ENCODE measurements at regions not wholly inside any gene's neighbourhood (a gene's known extent, or its start where the extent isn't known, plus 50 kb on each side); places are given as distances from the start of the nearest gene placed in this dataset.
"Not testable (repeated sequence)": the region's sequence is repeated elsewhere in the genome, so short reads cannot be mapped to it uniquely, and the experiment has no call there.

DNA sequence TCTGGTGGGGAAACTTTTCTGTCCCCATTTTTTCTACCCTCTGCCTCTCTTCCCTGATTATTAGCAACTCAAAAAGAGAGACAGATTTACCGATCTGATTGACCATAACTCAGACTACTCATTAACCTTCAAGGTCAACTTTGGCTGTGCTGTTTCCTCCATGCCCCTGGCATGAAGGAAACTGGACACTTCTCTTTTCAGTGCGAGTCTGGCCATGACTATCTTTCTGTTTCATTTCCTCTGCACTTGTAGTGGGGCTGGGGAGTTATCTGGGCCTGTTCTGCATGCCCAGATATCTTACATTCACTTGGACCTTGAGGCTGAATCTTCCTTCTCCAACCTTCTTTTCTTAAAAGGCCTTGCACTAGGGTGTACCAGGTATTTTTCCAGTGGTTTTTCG is 76.9 kb upstream of the SLCO2A1 start:
- no peak for DNase-seq (ENCODE audit: low read depth)

GRCh38 chr3:134105876-134106556 is 76.3 kb upstream of the SLCO2A1 start:
- no peak for DNase-seq (ENCODE audit: low read depth)

DNA sequence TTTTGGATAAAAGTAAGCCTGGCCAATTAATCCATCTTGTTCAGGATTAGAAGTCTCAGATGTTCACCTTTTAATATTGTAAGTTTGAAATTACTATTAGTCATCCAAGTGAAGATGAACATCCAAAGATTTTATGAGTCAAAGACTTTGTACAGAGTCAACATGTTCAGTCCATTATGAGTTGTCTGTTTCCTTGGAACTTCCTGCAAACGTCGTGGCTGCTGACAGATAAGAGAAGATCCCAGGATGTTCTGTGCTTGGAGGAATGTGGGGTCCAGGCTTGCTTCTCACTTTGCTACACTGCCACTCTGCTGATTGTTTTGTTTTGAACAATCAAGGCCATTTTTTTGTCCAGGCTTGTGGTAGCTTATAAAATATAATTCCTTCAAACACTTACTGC is 74.3 kb upstream of the SLCO2A1 start:
- no peak for DNase-seq (ENCODE audit: low read depth)

DNA sequence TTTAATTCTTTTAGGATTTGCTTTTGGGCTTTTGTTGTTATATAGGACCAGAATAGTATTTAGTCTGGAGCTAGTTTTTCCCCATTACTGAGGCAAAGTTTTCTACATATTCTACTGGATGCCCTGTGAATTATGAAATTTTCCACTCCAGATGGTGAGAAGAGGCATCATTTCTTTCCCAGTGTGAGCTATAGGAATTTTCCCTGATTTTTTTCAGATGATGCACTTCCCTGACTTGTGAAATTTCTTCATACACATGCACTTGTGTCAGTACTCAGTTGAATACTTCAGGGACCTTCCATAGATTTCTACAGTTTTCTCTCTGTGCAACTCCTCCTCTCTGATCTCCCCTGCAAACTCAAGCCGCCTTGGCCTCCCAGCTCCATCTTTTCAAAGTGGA is 73.7 kb upstream of the SLCO2A1 start:
- DNase-seq (ENCODE audit: low read depth) = no peak

DNA sequence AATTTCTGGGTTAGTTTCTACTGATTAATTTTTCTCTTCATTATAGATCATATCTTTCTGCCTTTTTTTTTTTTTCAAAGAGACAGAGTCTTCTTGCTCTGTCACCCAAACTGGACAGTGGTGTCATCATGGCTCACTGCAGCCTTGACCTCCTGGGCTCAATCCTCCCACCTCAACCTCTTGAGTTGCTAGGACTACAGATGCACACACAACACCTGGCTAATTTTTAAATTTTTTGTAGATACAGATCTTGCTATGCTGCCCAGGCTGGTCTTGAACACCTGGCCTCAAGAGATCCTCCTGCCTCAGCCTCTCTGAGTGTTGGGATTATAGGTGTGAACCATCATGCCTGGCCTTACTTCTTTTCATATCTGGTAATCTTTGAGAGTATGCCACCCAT is 73.3 kb upstream of the SLCO2A1 start:
- no peak for DNase-seq (ENCODE audit: low read depth)

DNA sequence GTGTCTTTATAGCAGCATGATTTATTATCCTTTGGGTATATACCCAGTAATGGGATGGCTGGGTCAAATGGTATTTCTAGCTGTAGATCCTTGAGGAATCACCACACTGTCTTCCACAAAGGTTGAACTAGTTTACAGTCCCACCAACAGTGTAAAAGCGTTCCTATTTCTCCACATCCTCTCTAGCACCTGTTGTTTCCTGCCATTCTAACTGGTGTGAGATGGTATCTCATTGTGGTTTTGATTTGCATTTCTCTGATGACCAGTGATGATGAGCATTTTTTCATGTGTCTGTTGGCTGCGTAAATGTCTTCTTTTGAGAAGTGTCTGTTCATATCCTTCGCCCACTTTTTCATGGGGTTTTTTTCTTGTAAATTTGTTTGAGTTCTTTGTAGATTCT is 66.5 kb upstream of the SLCO2A1 start:
- DNase-seq (ENCODE audit: low read depth) = not testable (repeated sequence)

DNA sequence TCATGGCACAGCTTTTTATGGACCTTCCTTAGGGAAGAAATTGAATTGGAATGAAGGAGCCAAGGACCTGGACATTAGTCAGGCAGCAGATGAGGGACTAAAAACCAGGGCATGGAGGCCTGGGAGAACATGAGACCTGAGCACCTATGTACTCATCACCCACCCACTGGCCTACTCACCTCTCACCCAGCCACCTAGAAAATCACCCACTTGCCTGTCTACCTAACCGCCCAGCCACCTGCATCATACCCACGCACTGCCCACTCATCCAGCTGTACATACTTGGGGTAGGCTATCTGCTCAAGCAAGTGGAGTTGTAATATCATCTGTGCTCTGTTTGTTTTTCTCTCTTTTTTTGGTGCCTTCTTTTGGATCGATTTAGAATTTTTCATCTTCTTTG is 65.3 kb upstream of the SLCO2A1 start:
- DNase-seq (ENCODE audit: low read depth) = no peak

DNA sequence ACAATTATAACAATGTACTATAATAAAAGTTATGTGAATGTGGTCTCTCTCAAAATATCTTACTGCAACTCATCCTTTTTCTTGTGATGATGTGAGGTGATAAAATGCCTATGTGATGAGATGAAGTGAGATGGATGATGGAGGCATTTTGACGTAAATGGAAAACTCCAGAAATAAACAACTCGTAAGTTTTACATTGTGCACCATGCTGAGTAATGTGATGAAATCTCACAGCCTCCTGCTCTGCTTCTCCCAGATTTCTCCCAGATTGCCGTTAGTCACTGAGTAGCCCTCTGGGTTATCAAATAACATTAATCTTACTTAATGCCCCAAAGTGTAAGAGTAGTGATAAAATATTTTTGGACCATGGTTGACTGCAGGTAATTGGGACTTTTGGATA is 64.8 kb upstream of the SLCO2A1 start:
- DNase-seq (ENCODE audit: low read depth) = peak; percentile 51

DNA sequence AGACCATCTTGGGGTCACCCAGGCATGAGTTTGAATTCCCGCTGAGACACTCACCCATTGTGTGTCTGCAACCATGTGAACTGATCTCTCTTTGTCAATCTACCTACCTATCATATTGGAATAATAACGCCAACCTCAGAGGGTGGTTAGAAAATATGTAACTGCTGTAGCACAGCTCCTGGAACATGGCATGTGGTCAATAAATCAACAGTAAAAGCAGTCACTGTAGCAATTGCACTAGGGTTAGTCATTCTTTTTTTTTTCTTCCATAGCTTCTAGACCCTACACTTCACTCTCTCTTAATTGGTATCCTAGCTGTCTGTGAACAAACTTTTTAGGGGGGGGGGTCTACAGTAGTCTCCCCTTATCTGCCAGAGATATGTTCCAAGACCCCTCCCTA is 64.2 kb upstream of the SLCO2A1 start:
- DNase-seq (ENCODE audit: low read depth) = no peak

DNA sequence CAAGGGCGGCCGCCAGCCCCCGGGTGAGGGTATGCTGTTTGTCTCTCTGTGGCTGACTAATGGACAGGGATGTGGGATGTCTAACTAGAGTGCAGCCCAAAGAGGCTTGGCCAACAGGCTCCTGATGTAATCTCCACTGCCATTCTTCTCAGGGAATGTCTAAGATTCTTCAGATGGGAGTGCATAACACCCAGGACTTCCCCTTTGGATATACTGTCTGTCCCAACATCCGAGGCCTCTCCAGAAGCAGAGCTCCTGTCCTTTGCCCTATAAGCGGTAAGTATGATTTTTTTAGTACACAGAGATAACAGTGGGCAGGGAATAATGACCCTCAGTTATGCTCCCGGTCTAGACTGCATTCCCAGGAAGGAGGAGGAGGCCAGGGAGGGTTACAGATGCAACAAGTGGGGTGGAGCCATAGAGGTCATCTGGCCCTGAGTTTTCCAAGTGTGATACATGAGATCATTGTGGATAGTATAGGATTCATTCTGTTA is 62.5 kb upstream of the SLCO2A1 start:
- no peak for DNase-seq (ENCODE audit: low read depth)

GRCh38 chr3:134090031-134090430 is 60.3 kb upstream of the SLCO2A1 start:
- no peak for DNase-seq (ENCODE audit: low read depth)

GRCh38 chr3:134087060-134087974 is 57.6 kb upstream of the SLCO2A1 start:
- no peak for DNase-seq (ENCODE audit: low read depth)

GRCh38 chr3:134086616-134087015 is 56.9 kb upstream of the SLCO2A1 start:
- no peak for DNase-seq (ENCODE audit: low read depth)

- DNase-seq (ENCODE audit: low read depth) = no peak
These were observed 55.5 kb upstream of the SLCO2A1 start for GRCh38 chr3:134085034-134085775.

DNA sequence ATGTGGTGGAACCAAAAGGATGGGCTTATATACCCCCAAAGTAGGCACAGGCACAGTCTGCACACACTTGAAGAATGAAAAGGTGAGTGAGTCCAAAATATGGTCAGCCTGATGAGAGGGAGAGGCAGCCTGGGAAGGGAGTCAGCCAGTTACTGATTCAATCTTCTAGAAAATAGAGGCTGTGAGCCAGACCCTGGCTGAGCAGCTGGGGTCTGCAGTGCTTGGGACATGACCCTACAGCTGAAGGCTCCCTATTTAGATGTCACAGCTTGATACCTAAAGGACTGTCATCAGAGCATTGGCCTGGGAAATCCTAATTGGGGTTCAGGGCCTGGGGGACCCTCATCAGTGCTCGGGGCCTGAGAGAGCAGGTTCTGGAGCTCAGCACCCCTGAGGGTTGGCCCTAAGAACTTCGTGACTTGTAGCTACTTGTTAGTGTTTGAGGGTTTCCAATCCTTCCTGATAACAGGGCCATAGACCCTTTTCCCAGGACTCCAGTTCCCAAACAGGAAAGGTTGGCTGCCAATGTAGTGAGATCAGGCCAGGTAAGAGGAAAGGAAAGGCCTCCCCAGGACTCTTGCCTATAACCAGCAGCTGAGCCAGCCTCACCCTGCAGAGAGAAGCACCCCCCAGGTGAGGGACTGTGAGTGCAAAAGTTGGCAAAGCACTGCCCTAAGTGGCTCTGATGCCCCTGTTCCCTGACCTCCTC is 54.7 kb upstream of the SLCO2A1 start:
- DNase-seq (ENCODE audit: low read depth) = no peak

DNA sequence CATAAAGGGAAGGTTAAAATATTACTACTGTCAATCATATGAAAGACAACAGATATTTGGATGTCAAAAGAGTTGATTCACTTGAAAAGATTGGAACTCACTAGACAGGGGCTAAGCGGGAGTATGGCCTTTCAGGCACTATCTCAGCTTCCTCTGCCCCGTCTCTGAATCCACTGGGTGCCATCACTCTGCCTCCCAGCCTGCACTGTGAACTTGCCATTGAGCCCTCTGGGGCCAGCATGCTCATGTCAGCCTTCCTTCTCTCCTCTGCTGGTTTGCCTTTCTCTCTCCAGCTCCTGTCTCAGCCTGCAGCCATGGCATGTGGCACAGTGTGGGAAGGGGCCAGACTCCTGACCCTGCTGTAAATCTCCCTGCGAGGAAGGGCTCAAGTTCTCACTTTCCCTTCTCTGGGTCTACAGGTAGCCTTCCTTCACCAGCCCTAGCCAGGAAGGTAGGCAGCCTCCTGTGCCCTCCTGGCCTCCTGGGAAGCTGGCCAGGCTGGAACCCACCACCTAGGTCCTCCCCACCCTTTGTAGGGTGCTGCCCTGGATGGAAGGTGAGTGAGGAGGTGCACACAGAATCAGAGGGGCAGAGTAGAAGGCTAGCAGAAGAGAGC is 54.0 kb upstream of the SLCO2A1 start:
- DNase-seq (ENCODE audit: low read depth) = no peak

DNA sequence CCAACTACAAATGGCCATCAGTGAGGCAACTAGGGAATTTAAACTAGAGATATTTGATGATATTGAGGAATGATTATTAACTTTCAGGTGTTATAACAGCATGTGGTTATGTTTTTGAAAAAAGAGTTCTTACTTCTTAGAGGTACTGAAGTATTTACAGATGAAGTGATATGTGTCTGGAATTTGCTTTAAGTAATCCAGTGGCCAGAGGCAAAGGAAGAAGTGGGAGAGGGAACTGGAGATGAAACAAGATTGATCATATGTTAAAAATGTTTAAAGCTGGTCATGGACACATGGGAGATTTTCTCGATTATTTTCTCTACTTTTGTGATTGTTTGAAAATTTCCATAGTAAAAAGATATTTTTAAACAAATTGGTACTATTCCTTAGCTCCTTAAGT is 53.3 kb upstream of the SLCO2A1 start:
- no peak for DNase-seq (ENCODE audit: low read depth)

DNA sequence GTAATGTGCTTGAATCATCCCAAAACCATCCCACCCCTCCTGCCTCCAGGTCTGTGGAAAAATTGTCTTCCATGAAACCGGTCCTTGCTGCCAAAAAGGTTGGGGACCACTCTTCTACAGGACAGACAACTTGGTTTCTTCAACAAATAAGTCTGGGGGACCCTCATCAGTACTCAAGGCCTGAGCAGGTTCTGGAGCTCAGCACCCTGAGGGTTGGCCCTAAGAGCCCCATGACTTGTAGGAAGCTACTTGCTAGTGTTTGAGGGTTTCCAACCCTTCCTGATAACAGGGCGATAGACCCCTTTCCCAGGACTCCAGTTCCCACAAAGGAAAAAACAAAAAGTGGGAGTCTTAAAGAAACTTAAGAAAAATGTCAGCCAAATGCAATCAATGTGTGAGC is 52.9 kb upstream of the SLCO2A1 start:
- DNase-seq (ENCODE audit: low read depth) = no peak

GRCh38 chr3:134081211-134081610 is 51.5 kb upstream of the SLCO2A1 start:
- DNase-seq (ENCODE audit: low read depth) = no peak

- DNase-seq (ENCODE audit: low read depth) = no peak
These were observed 51.0 kb upstream of the SLCO2A1 start for GRCh38 chr3:134080761-134081160.

GRCh38 chr3:134079761-134080160 is 50.0 kb upstream of the SLCO2A1 start:
- DNase-seq (ENCODE audit: low read depth) = no peak

All from GM04504 (cell line).